Trophoblast cell (in vitro differentiated cells and primary cell): ENCODE measurements at regions not wholly inside any gene's neighbourhood (a gene's known extent, or its start where the extent isn't known, plus 50 kb on each side); places are given as distances from the start of the nearest gene placed in this dataset.

Source experiments
- DNase-seq, 2 donors: peaks; one replicate each; pipeline ENCODE4 v3.0.0-alpha.2; 2016
- H2AFZ ChIP-seq: 2 replicates; pipeline ENCODE4 v1.6.1; 2013; ENCODE audit warnings: low read length, moderate library complexity, mild to moderate bottlenecking; ENCODE audit not compliant: insufficient read depth, poor library complexity
- H2AK5ac ChIP-seq: 2 replicates; pipeline ENCODE4 v1.6.1; 2013; ENCODE audit warnings: mild to moderate bottlenecking, low read length
- H2BK120ac ChIP-seq: 2 replicates; pipeline ENCODE4 v1.6.1; 2013; ENCODE audit warnings: low read length, mild to moderate bottlenecking, moderate library complexity; ENCODE audit not compliant: insufficient read depth, poor library complexity
- H2BK12ac ChIP-seq: 2 replicates; pipeline ENCODE4 v1.6.1; 2013; ENCODE audit warnings: mild to moderate bottlenecking, low read length, moderate library complexity
- H2BK5ac ChIP-seq: 2 replicates; pipeline ENCODE4 v1.6.1; 2013; ENCODE audit warnings: low read length, low read depth, moderate library complexity, mild to moderate bottlenecking; ENCODE audit not compliant: poor library complexity
- H3K14ac ChIP-seq: 2 replicates; pipeline ENCODE4 v1.6.1; 2013; ENCODE audit warnings: mild to moderate bottlenecking, low read length
- H3K18ac ChIP-seq: 2 replicates; pipeline ENCODE4 v1.6.1; 2013; ENCODE audit warnings: mild to moderate bottlenecking, low read length
- H3K23ac ChIP-seq: 2 replicates; pipeline ENCODE4 v1.6.1; 2013; ENCODE audit warnings: low read length
- H3K27ac ChIP-seq: 2 replicates; pipeline ENCODE4 v1.5.1; 2013; ENCODE audit warnings: low read depth, mild to moderate bottlenecking, inconsistent platforms, low read length, moderate library complexity
- H3K27me3 ChIP-seq: 2 replicates; pipeline ENCODE4 v1.6.1; 2013; ENCODE audit warnings: inconsistent platforms, mild to moderate bottlenecking, low read length, moderate library complexity; ENCODE audit not compliant: insufficient read depth
- H3K36me3 ChIP-seq, 2 experiments: 1 replicate in 1 of 2; 2 replicates in 1 of 2; pipeline ENCODE4 v1.6.1; 2013; ENCODE audit warnings: low read length in 2 of 2, mild to moderate bottlenecking in 2 of 2, moderate library complexity in 1 of 2; ENCODE audit not compliant: insufficient read depth in 2 of 2, control insufficient read depth in 1 of 2
- H3K4ac ChIP-seq: 2 replicates; pipeline ENCODE4 v1.6.1; 2013; ENCODE audit warnings: low read depth, mild to moderate bottlenecking, low read length, moderate library complexity
- H3K4me1 ChIP-seq, 2 experiments: 1 replicate in 1 of 2; 2 replicates in 1 of 2; pipeline ENCODE4 v1.6.1; 2013; ENCODE audit warnings: low read length in 2 of 2, mild to moderate bottlenecking in 2 of 2, moderate library complexity in 1 of 2; ENCODE audit not compliant: insufficient read depth in 2 of 2, control insufficient read depth in 1 of 2
- H3K4me2 ChIP-seq: 2 replicates; pipeline ENCODE4 v1.6.1; 2013; ENCODE audit warnings: inconsistent platforms, mild to moderate bottlenecking, low read length, moderate library complexity
- H3K4me3 ChIP-seq: 2 replicates; pipeline ENCODE4 v1.5.1; 2013; ENCODE audit warnings: mild to moderate bottlenecking, low read depth, low read length, inconsistent platforms
- H3K79me1 ChIP-seq: one replicate; pipeline ENCODE4 v1.6.1; 2013; ENCODE audit warnings: low read length
- H3K79me2 ChIP-seq: 2 replicates; pipeline ENCODE4 v1.6.1; 2013; ENCODE audit warnings: low read length, mild to moderate bottlenecking; ENCODE audit not compliant: control insufficient read depth, insufficient read depth, poor library complexity
- H3K9ac ChIP-seq: 2 replicates; pipeline ENCODE4 v1.6.1; 2013; ENCODE audit warnings: mild to moderate bottlenecking, low read length
- H3K9me3 ChIP-seq: 2 replicates; pipeline ENCODE4 v1.6.1; 2013; ENCODE audit warnings: low read depth, mild to moderate bottlenecking, control low read depth, inconsistent platforms, low read length; ENCODE audit not compliant: insufficient read depth
- H4K12ac ChIP-seq: 2 replicates; pipeline ENCODE4 v1.6.1; 2013; ENCODE audit warnings: low read depth, mild to moderate bottlenecking, low read length, moderate library complexity
- H4K8ac ChIP-seq: 2 replicates; pipeline ENCODE4 v1.6.1; 2013; ENCODE audit warnings: low read depth, mild to moderate bottlenecking, low read length, moderate library complexity
- H4K91ac ChIP-seq: one replicate; pipeline ENCODE4 v1.6.1; 2013; ENCODE audit warnings: low read depth, mild to moderate bottlenecking, low read length, moderate library complexity
- WGBS: extraction: QIAGEN DNeasy Blood & Tissue Kit; methylation state at CpG from one replicate; pipeline ENCODE4 v1.1.7; 2013; ENCODE audit warnings: missing lambda C conversion rate; ENCODE audit not compliant: insufficient read length, insufficient coverage; ENCODE audit errors: extremely low coverage; 5-methylcytosine and 5-hydroxymethylcytosine counted together

DNA sequence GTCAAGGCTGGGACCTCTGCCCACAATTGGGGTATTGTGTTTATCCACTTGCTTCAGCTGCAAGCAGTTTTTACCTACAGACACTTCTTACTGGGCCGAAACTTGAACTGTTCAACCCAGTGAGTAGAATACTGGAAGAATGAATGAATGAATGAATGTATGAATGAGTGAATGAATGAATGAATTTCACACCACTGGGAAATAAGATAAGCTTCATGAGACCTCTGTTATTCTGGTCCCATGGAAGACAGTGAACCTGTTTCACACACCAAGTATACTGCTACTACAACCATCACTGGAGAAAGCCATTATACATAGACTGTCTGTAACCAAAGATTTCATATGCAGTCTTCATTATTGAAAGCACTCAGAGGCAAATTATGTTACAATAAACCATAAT, 295.0 kb upstream of the GULP1 start:
- Histone ChIP-seq H2BK120ac (no peak overlapping the region), H3K4me2 (no peak overlapping the region), H3K36me3 (no peaks in the 10 kb centered on the region), H3K27me3 (no peaks in the 10 kb centered on the region), H3K23ac (no peak overlapping the region), H3K4me3 (no peak overlapping the region), H4K91ac (no peak overlapping the region), H3K9ac (no peak overlapping the region), H2BK12ac (no peak overlapping the region), H3K79me1 (no peaks in the 10 kb centered on the region), H4K12ac (no peak overlapping the region), H2AK5ac (no peak overlapping the region), H3K27ac (no peak overlapping the region), H2AFZ (no peak overlapping the region), H3K14ac (no peak overlapping the region), H3K4ac (no peak overlapping the region), H3K4me1 (peaks cover 0 to 4% of the 10 kb centered on the region in 2 experiments), H4K8ac (no peak overlapping the region), H2BK5ac (no peak overlapping the region), H3K9me3 (peaks cover 1% of the 10 kb centered on the region), H3K18ac (no peak overlapping the region), H3K79me2 (no peaks in the 10 kb centered on the region)
- DNase-seq: no peak
- no CpG with 5 or more reads among the region's 1 CpG for WGBS

DNA sequence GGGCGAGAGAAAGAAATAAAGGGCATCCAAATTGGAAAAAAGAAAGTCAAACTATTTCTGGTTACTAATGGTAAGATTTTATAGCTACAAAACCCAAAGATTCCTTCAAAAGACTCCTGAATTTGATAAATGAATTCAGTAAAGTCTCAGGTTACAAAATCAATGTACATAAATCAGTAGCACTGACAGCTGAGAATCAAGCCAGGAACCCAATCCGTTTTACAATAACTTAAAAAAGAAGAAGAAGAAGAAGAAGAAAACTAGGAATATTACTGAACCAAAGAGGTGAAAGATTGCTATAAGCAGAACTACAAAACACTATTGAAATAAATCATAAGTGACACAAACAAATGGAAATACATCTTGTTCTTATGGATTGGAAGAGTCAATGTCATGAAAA, 291.5 kb upstream of the GULP1 start:
- Histone ChIP-seq H4K12ac (no peak overlapping the region), H3K36me3 (no peaks in the 10 kb centered on the region), H3K14ac (no peak overlapping the region), H2BK5ac (no peak overlapping the region), H3K9me3 (no peaks in the 10 kb centered on the region), H3K4me3 (no peak overlapping the region), H2BK120ac (no peak overlapping the region), H3K79me1 (no peaks in the 10 kb centered on the region), H2BK12ac (no peak overlapping the region), H4K91ac (no peak overlapping the region), H3K4me2 (no peak overlapping the region), H3K27me3 (no peaks in the 10 kb centered on the region), H3K18ac (no peak overlapping the region), H3K23ac (no peak overlapping the region), H3K79me2 (no peaks in the 10 kb centered on the region), H3K4ac (no peak overlapping the region), H3K9ac (no peak overlapping the region), H2AK5ac (no peak overlapping the region), H2AFZ (no peak overlapping the region), H3K27ac (no peak overlapping the region), H4K8ac (no peak overlapping the region), H3K4me1 (no peaks in the 10 kb centered on the region)
- WGBS: no CpG with 5 or more reads among the region's 2 CpGs
- DNase-seq: no peak

DNA sequence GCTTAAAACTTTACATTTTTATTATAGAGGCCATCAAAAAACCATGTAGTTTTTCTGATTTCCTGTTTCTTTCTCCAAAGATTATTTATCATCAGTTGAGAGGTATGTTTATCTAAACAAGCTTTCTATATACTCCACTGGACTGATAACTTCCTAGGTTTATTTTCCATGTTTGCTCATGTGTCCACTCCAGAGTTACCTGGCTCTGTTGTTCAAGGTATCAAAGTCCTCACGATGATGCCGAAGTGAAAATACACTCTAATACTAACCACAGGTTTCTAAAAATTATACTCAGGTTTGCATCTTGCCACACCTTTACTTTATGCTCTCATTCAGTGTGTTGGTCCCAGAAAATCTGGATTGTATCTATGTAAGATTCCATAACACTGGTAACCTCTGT, 287.9 kb upstream of the GULP1 start:
- H2BK5ac ChIP-seq: no peak overlapping the region
- H3K18ac ChIP-seq: no peak overlapping the region
- H3K79me1 ChIP-seq: no peaks in the 10 kb centered on the region
- no peak overlapping the region for H2BK12ac ChIP-seq
- no peak overlapping the region for H3K4ac ChIP-seq
- H4K12ac ChIP-seq: no peak overlapping the region
- no peak for DNase-seq
- H3K4me2 ChIP-seq: no peak overlapping the region
- H3K79me2 ChIP-seq: no peaks in the 10 kb centered on the region
- H3K4me3 ChIP-seq: no peak overlapping the region
- no peak overlapping the region for H3K23ac ChIP-seq
- no peak overlapping the region for H2AK5ac ChIP-seq
- H3K9ac ChIP-seq: no peak overlapping the region
- H3K36me3 ChIP-seq: no peaks in the 10 kb centered on the region
- no peak overlapping the region for H3K14ac ChIP-seq
- no peaks in the 10 kb centered on the region for H3K9me3 ChIP-seq
- no peak overlapping the region for H4K8ac ChIP-seq
- no peaks in the 10 kb centered on the region for H3K4me1 ChIP-seq
- no CpG with 5 or more reads among the region's 2 CpGs for WGBS
- no peaks in the 10 kb centered on the region for H3K27me3 ChIP-seq
- H3K27ac ChIP-seq: no peak overlapping the region
- H2AFZ ChIP-seq: no peak overlapping the region
- H4K91ac ChIP-seq: no peak overlapping the region
- H2BK120ac ChIP-seq: no peak overlapping the region

DNA sequence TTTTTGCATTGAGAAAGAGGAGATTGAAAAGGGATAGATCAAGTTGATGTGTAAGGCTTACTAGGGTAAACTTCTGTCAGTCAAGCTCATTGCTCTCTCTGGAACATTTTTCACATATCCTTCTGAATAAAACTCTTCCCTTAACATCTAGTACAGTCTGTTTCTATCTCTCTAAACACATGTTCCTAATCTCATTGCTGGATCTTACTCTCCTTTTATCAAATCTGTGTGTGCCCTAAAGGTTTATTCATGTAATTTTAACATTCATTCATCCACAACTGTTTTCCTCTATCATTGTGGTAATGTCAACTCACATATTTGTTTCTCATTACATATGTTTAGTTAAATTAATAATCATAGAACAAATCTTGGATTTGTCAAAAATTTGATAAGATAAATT, 277.9 kb upstream of the GULP1 start:
- H2AFZ ChIP-seq: no peak overlapping the region
- H2AK5ac ChIP-seq: no peak overlapping the region
- no peak overlapping the region for H4K8ac ChIP-seq
- H3K14ac ChIP-seq: no peak overlapping the region
- no peak overlapping the region for H2BK5ac ChIP-seq
- no peak overlapping the region for H3K27ac ChIP-seq
- H3K4me2 ChIP-seq: no peak overlapping the region
- no peaks in the 10 kb centered on the region for H3K9me3 ChIP-seq
- no peaks in the 10 kb centered on the region for H3K79me1 ChIP-seq
- no peak overlapping the region for H3K4me3 ChIP-seq
- no peak overlapping the region for H2BK120ac ChIP-seq
- H3K23ac ChIP-seq: no peak overlapping the region
- H3K79me2 ChIP-seq: no peaks in the 10 kb centered on the region
- H3K18ac ChIP-seq: no peak overlapping the region
- no peak overlapping the region for H4K12ac ChIP-seq
- H3K4ac ChIP-seq: no peak overlapping the region
- H2BK12ac ChIP-seq: no peak overlapping the region
- no peaks in the 10 kb centered on the region for H3K27me3 ChIP-seq
- H3K9ac ChIP-seq: no peak overlapping the region
- H3K4me1 ChIP-seq: no peaks in the 10 kb centered on the region
- no peak overlapping the region for H4K91ac ChIP-seq
- DNase-seq: no peak
- H3K36me3 ChIP-seq: no peaks in the 10 kb centered on the region

DNA sequence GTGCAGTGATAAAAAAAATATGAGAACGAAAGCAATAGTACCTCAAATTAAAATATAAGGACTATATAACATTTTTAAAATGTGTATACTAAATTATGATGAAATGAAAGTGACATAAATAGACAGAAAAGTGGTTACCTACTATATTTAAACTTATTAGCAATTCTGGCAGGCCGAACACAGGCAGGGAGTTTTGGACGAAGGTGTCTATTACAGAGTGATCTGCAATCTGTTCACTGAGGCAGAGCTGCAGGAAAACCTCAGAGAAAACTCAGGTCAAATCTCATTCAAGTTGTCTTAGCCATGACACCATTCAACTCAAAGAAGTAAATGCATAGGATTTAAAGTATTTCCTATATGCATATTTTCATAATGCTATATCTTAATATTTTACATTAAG, 274.8 kb upstream of the GULP1 start:
- Histone ChIP-seq H3K79me1 (no peaks in the 10 kb centered on the region), H3K4me1 (no peaks in the 10 kb centered on the region), H3K79me2 (no peaks in the 10 kb centered on the region), H3K9me3 (peaks cover 6% of the 10 kb centered on the region), H2AFZ (no peak overlapping the region), H2BK12ac (no peak overlapping the region), H3K27ac (no peak overlapping the region), H3K4ac (no peak overlapping the region), H3K27me3 (no peaks in the 10 kb centered on the region), H3K36me3 (peaks cover 0 to 2% of the 10 kb centered on the region in 2 experiments), H4K91ac (no peak overlapping the region), H2AK5ac (no peak overlapping the region), H2BK120ac (no peak overlapping the region), H3K14ac (no peak overlapping the region), H2BK5ac (no peak overlapping the region), H3K4me2 (no peak overlapping the region), H3K9ac (no peak overlapping the region), H4K12ac (no peak overlapping the region), H3K23ac (no peak overlapping the region), H3K4me3 (no peak overlapping the region), H3K18ac (no peak overlapping the region), H4K8ac (no peak overlapping the region)
- no CpG with 5 or more reads among the region's 3 CpGs for WGBS
- DNase-seq: no peak
